ENCODE measurements at regions not wholly inside any gene's neighbourhood (a gene's known extent, or its start where the extent isn't known, plus 50 kb on each side); places are given as distances from the start of the nearest gene placed in this dataset.

DNA sequence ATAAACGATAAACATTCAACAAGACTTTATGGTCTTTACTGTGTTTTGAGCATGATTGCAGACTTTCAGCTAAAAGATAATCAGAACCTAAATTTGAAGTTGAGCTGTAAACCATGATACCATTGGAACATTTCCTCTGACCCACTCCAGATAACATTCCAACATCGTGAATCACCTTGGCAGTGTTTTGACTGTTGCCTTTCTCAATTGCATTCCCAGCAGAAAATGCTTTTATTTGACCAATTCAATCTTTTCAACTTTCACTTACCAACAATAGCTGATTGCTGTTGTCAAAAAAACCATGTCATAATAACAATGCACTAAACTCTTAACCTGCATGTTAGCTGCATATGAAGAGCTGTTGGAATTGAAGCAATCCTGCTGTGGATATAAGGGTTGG is 165.5 kb downstream of the MDFIC start:
- TF ChIP-seq, protein P1, sequence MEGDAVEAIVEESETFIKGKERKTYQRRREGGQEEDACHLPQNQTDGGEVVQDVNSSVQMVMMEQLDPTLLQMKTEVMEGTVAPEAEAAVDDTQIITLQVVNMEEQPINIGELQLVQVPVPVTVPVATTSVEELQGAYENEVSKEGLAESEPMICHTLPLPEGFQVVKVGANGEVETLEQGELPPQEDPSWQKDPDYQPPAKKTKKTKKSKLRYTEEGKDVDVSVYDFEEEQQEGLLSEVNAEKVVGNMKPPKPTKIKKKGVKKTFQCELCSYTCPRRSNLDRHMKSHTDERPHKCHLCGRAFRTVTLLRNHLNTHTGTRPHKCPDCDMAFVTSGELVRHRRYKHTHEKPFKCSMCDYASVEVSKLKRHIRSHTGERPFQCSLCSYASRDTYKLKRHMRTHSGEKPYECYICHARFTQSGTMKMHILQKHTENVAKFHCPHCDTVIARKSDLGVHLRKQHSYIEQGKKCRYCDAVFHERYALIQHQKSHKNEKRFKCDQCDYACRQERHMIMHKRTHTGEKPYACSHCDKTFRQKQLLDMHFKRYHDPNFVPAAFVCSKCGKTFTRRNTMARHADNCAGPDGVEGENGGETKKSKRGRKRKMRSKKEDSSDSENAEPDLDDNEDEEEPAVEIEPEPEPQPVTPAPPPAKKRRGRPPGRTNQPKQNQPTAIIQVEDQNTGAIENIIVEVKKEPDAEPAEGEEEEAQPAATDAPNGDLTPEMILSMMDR (conservative IDR thresholded peaks at IDR 0.05; ENCODE audit: low read depth, low read length) = no peak
- no peak for TF ChIP-seq EZH2 (IDR thresholded peaks at IDR 0.05; ENCODE audit: borderline replicate concordance, low read depth, low read length, poor library complexity, severe bottlenecking)

All from A673 (cell line).